AG08396 (cell line): ENCODE measurements at regions not wholly inside any gene's neighbourhood (a gene's known extent, or its start where the extent isn't known, plus 50 kb on each side); places are given as distances from the start of the nearest gene placed in this dataset.

Experiments
- DNase-seq: peaks from one replicate; pipeline ENCODE4 v3.0.0; 2012; ENCODE audit warnings: low spot score, mixed read lengths

DNA sequence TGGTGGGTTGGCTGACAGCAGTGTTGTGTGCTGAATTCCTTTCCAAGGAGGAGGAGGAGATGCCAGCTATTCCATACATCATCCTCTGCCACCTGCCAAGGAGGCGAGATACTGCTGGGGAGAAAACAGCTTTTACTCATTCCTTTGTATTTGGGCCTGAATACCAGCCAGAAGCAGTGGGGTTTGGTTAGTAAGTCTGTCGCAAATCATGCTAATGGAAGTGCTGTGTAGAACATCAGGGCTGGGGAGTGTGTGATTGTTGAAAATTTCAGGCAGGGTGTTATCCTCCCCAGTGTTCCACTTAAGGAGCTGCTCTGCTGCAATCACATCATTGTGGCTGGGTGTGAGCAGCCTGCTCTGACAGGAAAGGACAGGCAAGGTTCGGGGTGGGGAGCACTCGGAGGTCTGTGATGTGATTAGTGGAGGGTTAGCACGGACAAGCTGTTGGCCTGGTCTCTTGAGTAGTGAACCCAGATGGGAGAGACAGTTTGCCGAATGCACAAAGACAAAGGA, 128.2 kb upstream of the DLX2 start:
- DNase-seq = no peak

DNA sequence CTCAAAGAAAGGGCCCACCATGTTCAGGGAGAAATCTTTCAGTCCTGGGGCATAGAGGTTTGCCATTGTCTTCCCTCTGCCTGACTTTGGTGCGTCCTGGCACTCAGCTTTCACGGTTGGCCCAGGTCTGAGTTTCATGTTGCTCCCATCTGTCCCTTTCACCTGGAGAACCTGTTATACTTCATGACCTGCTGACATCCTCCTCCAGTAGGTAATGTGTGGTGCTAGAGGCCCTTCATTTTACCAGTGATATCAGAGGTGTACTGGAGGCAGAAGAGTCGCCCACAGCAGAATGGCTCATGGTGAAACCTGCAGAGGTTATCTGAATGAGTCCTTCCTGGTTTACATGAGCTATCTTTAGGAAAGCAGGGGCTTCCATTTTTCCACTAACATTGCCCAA, 128.8 kb upstream of the DLX2 start:
- no peak for DNase-seq

DNA sequence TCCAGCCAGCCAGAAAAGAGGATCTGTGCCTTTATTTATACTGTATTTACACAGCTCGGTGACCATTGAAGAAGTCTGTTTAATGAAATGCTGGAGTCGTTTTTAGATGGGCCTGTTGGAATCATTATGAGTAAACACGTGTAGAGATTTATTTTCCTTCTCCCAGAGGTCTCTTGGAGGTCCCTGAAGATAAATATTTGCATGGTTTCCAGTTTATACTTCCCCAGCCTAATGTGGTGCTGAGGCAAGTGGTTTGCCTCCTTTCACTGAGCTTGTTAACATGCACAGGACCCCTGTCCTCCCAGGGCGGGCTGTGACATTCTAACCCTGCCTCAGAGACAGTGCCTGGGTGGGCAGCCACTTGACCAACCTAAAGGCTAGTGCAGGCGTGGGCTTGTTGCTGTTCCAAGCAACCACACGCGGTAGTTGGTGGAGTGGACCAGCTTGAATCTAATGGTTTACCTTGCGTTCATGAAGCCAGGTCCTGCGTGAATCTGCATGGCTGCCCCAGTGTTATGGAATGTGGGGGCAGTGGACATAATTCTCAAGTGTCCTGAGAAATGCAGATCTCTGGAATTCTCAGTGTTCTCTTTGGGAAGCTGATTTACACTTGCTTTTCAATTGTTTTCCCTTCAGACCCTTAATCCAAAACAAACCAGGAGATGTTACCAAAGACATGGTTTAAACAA, 130.2 kb upstream of the DLX2 start:
- DNase-seq = peak; percentile 15

DNA sequence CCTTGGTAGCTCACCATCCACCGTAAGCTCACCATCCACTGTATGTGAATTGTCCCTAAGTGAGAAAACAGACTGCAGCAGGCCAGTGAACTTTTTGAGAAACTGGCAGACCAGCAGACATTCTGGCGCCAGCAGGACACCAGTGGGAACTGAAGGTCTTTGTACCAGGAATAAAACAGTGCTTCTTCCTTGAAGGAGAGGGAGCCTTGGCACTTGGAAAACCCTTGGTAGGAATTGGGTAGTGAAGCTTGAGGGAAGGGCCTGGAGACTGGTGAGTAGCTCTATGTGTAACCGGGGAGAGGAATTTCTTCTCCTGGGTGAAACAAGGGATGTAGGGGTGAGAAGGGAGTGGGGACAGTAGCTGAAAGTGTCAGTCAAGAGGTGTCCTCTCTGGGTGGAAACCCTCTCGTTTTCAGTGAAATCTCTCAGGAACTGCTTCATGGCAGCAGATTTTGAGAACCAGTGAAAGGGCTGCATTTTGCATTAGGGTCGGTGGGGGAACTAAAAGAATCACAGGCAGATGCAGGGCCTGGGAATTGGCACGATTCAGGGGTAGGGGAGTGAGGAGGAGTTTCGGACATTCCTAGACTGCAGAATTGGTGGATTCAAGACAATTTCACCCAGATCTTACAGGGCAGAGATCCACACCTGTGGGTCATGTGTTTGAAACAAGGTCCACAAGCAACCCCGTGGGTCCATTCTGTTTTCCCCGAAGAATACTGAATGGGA, 131.5 kb upstream of the DLX2 start:
- no peak for DNase-seq

DNA sequence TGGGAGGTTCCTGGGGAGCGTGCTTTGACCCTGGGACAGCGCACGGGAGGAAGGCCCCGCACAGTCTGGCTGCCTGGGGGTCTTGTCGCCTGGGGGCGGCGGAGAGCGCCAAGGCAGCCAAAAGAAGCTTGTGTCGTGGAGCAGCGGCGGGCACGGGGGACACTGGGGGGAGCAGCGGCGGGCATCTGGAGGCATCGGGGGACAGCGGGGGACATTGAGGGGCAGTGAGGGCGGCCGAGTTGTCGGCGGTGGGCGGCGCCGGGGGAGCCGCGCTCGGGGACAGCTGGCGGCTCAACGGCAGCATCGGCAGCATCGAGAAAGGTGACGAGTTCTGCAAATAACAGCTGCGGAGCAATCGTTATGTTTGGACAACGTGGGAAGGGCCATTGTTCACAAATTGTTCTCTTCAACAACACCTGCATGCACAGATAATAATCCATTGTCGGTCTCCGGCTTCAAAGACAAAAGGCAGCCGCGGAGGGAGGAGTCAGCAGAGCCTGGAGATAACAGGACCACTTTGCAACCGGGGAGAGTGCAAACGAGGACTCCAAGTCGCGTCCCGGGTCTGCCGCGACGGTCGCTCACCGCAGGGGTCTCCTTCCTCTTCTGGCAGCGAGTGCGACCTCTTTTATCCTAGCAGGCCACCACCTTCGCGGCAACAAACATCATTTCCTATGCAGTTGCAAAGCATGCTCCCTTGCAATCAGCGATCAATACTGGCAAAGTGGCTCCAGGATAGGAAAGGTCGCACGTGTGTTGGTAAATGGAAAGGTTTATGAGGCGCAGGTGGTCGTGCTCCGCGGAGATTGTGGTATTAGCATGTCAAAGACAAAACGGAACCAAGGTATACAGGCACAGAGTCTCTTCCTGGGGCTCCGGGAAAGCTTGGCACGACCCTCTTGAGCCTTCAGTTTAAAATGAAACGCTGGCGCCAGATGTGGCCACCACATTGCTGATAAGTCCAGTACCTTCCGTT, 132.3 kb upstream of the DLX2 start:
- peak; percentile 20 for DNase-seq

DNA sequence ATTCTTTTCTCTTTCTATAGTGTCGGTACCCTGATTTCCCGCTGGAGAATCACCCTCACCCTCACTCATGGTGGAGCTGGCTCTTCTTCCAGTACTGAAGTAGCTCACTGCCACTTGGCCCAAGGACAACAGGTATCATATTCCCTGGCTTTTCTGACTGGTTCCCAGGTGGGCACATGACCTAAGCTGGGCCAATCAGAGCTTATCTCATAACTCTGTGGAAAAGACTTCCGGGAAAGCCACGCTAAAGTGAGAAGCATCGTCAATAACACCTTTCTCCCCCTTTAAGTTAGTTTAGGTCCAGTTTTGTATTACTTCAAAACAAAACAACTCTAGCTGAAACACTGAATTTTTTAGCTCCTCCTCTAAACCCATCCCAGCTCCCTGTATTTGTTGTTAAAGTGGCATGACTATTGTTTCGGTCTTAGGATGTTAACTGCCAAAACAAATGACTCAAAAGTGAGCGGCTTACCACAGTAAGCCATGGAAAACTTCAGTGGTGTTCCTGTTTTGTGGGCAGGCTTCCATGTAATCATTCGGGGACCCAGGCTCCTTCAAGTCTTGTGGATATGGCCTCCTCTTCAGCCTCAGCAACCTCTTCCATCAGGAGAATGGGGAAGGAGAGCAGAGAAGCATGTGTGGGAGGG, 137.4 kb upstream of the DLX2 start:
- DNase-seq = no peak

DNA sequence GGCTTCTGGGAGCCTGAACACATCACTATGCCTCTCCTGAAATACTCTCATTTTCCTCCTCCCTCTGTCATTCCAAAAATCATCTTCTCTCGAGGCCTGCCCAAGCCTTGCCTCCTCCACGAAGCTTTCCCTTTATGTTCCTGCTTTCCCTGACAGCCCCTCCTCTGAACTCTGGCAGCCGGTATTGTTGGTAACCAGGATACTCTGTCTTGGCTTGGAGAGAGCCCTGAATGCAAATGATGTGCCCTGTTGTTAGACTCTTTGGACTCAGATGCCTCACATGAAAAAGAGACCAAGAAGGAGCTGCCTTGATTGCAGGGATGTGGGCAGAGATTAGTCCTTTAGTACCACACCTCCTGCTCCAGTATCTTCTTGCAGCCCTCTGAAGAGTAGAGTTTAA, 138.5 kb upstream of the DLX2 start:
- no peak for DNase-seq

DNA sequence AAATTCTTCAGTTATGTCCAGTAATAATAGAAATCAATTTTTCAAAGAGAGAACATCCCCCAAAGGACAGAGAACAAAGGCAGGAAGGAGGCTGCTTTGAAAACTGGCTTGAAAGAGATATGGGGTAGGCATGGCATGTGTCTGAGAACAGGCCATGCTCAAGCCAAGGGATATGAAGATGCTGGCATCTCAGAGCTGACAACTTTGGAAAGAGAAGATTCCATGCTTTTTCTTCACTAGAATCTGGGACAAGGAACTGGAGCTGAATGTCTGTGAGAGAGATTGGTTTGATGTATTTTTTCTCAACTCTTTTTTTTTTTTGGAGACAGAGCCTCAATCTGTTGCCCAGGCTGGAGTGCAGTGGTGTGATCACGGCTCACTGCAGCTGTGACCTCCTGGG, 139.8 kb upstream of the DLX2 start:
- no peak for DNase-seq

DNA sequence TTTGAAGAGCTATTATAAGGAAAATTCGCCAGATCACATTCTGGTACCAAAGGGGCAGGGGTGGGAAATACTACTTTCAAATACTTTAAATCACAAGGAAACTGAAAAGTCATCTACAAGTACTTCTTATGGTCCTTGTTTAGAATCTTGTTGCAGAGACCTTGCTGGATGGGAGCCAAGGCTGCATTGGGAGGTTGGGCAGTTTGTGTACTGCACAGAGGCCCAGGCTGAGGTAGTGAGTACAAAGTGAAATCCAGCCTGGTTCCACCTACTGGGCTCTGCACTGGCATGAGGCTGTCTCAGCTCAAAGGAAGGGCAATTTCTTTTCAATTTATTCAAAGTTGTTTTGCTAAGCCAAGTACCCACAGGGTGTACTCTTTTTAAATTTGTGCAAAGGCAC, 140.3 kb upstream of the DLX2 start:
- DNase-seq = no peak

DNA sequence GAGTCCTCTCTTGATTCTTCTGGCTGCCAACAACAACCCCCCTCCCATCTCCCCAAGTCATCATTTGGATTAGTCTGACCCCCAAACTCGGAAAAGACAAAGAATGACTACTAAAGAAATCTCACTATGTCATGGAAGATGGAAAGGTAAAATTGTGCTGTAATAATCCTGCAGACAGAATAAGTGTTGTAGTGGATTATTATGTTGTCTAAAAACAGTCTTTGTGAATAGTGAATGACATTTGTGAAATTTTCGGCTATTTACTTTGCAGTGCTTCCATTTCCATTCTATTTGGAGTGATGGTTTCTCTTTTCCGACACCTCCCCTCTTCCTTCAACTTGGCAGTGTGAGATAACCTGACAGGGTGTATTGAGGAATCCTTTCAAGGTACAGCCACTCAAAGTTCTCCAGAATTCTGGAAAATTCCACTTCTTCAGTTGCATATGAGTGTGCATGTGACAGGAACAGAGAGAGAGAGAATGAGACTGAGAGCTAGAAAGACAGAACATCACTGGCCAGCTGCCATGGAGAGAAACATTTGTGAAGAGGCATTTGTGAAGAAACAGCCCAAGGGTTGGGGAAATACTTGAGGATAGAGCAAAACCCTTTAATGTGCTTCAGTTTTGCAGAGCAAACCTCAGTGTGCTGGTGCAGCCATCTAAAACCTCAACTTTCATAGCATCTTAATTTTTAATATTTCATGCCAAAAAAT, 141.9 kb upstream of the DLX2 start:
- DNase-seq = no peak

DNA sequence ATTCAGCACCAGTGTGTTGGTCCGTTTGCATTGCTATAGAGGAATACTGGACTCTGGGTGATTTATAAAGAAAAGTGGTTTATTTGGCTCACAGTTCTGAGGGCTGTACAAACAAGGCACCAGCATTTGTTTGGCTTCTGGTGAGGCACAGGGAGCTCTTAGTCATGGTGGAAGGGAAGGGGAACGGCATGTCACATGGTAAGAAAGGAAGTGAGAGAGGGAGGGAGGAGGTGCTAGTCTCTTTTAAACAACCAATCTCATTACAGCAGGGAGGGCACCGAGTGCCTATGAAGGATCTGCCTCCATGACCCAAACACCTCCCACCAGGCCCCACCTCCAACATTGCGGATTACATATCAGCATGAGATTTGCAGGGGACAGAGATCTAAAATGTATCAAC, 143.9 kb upstream of the DLX2 start:
- DNase-seq = peak; percentile 24

DNA sequence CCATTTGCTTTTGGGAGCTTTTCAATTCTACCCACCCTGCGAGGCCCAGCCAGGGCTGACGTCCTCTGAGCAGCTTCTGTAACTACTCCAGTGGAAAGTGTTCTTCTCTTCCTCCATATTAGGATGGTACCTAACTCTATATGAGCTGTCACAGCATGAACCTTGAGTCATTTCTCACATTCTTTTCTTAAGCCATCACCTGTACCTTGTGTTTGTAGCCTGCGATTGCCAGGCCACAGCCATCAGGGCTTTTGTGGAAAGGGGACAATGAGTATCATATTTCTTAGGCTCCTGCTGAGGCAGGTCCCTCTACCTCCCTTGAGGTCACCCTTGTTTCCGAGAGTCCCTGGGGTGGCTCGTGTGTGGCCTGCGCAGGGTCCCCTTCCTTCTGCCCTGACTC, 144.5 kb upstream of the DLX2 start:
- no peak for DNase-seq

DNA sequence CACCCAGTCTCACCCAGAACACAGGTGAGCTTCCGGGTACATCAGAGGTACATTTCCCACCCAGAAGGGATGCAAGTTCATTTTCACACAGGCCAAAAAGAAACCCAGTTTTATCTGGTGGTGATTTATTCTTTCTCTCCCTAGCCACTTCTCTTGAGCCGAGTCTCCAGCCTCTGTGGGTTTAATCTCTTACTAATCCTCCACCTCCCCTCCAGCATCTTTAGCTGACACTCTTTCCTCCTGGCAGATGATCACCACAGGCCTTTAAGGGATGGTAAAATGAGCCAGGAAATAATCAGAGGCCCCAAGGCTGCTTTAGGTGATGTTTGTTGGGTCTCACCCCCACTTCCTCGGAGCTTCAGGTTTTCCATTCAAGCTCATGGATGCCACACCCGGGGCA, 145.7 kb upstream of the DLX2 start:
- DNase-seq = no peak

DNA sequence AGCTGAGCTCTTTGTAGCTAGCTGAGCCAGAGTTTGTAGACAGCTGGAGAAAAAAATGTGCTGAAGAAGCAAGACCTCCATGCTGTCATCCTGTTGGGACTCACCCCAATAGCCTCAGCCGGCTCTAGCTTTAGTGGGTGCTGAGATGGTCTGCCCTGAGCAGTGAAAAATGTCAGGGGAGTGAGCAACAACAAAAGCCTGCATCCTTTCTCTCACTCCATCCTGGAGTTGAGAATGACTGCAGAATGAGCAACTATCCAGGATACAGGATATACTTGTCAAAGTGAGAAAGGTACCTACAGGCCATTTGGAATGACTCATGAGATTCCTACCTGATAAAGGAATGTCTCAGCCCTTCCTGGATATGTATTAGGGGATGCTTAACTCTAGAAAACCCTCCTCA, 146.1 kb upstream of the DLX2 start:
- DNase-seq = peak; percentile 28

DNA sequence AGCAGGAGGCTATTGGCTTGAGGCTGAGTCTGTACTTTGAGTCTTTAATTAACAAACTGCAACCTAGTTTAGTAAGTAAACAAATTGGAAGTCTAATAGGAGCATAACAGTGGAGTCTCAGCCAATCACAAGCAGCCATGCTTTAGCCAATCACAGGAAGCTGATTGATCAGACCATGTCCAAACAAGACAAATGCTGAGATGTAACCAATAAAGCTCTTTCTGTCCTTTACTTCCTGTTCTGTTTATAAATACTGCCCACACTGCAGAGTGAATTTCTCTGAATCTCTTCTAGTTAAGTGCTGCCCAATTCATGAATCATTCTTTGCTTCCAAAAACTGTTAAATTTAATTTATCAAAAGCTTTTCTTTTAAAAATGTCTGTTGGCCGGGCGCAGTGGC, 146.6 kb upstream of the DLX2 start:
- DNase-seq = no peak

DNA sequence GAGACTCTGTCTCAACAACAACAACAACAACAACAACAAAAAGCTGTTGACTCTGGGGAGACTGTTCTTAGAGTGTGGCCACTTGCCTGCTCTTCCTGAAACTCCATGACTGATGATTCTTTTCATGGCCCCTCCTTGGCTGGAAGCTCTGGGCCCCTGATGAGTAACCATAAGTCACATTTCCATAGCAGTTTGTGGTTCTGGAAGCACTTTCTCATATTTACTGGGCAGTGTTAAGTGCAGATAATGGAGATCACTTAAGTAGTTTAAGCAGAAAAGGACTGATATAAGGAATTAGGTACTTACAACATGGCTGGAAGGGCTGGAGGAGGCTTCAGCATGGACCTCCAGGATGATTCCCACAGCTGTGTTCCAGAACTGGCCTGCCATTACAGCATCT, 147.3 kb upstream of the DLX2 start:
- DNase-seq = peak; percentile 54

DNA sequence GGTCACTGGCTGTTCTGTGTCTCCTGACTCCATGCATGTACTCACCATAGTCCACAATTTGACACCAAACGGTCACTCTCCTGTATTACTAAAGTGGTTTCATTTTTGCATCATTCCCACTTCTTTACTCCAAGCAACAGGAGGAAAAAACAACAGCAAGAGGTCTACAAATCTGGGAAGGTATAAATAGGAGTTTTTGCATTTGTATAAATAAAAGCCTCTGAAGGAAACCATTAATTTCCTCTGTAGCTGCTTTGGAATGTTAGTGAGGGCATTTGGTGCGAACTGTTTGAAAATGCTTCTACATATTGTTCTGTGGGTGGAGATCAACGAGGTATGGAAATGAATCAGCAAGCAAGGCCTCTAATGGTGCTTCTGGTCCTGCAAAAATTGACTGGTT, 148.5 kb upstream of the DLX2 start:
- peak; percentile 28 for DNase-seq

DNA sequence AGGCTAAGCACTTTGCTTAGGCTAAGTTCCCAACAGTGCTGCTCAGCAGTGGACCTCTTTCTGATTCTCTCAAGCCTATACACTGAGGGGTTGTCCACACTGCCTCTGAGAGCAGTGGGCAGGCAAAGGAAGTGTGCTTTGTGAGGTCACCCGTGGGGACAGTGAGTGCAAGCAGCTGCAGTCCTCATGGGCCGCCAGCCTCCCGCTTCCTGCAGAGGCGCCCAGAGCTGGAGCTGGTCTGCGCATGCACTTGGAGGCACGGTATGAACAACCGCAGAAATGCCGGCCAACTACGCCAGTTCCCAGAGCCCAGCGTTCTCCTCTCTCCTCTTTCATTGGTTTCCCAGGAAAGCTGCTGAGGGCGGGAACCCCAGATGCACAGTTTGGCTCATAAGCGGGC, 149.5 kb upstream of the DLX2 start:
- DNase-seq = no peak

DNA sequence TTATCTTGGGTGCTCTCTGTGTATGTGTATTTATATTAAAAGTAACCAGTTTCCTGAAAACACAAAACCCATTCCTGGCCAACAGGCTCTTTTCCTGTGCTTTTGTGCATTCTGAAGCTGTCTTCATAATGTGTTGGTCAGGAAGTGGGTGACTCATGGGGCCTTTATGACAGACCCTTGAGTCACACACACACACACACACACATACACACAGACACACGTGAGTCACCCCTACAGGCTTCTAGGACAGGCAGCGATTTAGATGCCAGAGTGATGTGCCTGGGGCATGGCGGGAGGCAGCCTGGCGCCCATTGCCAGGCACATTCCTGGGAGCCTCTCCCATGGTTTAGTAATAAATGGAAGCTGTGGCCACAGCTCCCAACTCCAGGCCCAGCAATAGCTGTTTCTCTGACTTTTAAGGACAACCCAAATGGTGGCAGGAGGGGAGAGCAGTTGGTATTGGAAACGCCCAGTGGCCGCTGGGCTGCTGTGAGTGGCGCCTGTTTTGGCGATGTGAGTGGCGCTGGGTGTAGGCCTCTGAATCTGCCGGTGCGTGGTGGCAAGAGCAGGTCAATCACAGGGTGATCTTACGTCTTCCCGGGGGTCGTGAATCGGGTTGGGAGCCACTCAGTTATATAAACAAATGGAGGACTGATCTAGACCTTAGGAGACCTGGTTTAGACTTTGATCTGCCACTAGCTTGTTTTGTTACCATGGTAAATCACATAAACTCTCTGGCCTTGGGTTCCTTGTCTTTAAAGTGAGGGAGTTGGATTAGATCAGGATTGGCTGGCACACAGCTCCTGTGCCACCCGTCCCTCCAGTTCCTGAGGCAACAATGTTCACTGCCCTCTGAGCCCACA, 150.7 kb upstream of the DLX2 start:
- peak; percentile 87 for DNase-seq

DNA sequence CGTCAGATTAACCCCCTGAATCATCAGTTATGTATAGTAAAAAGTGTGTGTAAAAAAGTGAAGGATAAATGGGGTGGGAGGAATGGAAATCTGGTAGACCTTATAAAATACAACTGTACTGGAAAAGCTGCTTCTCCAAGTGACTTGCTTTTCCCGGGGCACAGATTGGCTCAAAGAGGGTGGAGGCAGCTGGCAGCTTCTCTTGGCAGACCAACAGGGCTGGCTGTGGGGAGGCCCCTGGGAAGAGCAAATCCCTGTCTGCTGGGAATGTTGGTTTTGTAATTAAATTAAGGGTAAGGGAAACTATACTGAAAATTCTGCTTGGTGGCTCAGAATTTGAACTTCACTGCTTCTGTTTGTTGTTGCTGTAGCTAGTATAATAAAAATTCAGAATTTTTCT, 154.2 kb upstream of the DLX2 start:
- DNase-seq = no peak
